Neuron (in vitro differentiated cells): ENCODE measurements at regions not wholly inside any gene's neighbourhood (a gene's known extent, or its start where the extent isn't known, plus 50 kb on each side); places are given as distances from the start of the nearest gene placed in this dataset.

Source experiments
- H2AFZ ChIP-seq: one replicate; pipeline ENCODE4 v1.6.1; 2013; ENCODE audit warnings: low read depth, mild to moderate bottlenecking, inconsistent platforms, low read length, moderate library complexity
- H3K27me3 ChIP-seq: one replicate; pipeline ENCODE4 v1.6.1; 2013; ENCODE audit warnings: low read length; ENCODE audit not compliant: insufficient read depth
- H3K36me3 ChIP-seq: one replicate; pipeline ENCODE4 v1.6.1; 2013; ENCODE audit warnings: low read length; ENCODE audit not compliant: insufficient read depth
- H3K4me1 ChIP-seq: one replicate; pipeline ENCODE4 v1.6.1; 2013; ENCODE audit warnings: low read length; ENCODE audit not compliant: insufficient read depth
- H3K4me3 ChIP-seq: 2 replicates; pipeline ENCODE4 v1.5.1; 2013; ENCODE audit warnings: mild to moderate bottlenecking, low read length, moderate library complexity
- H3K9me3 ChIP-seq: one replicate; pipeline ENCODE4 v1.6.1; 2013; ENCODE audit warnings: low read length

DNA sequence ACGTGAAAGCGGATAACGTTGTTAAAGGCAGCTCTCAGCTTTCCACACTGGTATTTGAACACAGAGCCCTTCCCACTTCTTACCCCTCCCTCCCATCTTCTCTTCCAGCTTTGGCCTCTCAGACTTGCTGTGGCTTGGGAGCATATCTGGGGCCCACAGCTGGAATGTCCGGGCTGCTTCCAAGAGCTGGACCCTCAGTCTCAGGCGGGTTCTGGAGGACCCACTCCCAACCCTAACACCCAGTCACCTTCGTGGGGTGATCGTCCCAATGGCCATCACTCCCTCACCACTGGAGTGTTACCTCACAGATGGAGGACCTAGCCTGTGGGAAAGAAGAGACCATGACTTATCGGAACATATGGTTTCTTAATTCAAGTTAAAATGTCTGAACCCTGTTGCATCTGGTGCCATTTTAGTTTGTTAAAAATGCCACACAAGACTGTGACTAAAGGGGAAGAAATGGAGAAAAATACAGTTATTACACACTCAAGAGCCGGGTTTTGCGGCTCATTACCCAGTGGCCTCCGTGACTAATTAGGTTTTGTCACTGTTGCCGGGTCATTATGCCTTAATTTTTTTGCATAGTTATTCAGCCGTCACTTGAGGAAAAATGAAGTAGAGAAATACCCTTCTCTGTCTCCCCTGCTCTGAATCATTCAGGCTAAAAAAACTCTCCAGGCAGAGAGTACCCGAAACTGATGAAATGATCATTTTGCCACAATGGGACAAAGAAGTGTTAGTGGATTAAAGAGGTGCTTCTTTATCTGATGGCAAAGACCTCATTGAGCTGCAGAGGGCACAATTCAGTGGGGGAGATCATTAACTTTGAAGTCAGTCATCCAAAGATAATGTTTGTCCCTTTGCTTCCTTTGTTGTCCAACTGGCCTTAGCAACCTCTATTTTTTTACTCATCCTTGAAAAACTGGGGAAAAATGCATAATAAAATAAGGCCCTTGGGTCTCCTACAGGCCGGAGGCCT is 87.2 kb upstream of the HTATIP2 start:
- Histone ChIP-seq H3K9me3 (peaks cover 1% of the 10 kb centered on the region), H2AFZ (no peak overlapping the region), H3K27me3 (peaks cover 38% of the 10 kb centered on the region), H3K36me3 (no peaks in the 10 kb centered on the region), H3K4me1 (peaks cover 57% of the 10 kb centered on the region), H3K4me3 (no peak overlapping the region)

GRCh38 chr11:20274031-20274430 is 89.5 kb upstream of the HTATIP2 start:
- H2AFZ ChIP-seq, result no peak overlapping the region
- no peak overlapping the region for H3K4me3 ChIP-seq
- H3K4me1 ChIP-seq, result peaks cover 55% of the 10 kb centered on the region
- H3K27me3 ChIP-seq, result peaks cover 42% of the 10 kb centered on the region
- H3K9me3 ChIP-seq, result no peaks in the 10 kb centered on the region
- no peaks in the 10 kb centered on the region for H3K36me3 ChIP-seq

DNA sequence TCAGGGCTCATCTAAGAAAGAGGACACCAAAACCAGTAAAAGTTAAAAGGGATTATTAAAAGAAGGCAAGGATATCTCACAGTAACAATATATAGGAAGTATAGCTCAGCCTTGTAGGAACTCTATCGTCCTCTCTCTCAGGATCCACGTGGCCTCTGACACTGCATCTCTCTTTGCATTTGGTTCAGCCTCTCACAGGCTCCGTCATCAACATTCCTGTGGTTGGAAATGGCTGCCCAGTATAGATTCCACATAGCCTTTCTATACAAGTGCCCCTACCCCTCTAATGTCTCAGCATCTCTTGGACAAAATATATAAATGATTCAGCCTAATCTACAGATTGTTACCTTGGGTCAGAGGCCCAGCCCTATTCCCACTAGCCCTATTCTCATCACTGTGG is 101.3 kb upstream of the DBX1 start:
- Histone ChIP-seq H2AFZ (no peak overlapping the region), H3K4me1 (peaks cover 25% of the 10 kb centered on the region), H3K36me3 (no peaks in the 10 kb centered on the region), H3K9me3 (peaks cover 1% of the 10 kb centered on the region), H3K4me3 (no peak overlapping the region), H3K27me3 (peaks cover 40% of the 10 kb centered on the region)

DNA sequence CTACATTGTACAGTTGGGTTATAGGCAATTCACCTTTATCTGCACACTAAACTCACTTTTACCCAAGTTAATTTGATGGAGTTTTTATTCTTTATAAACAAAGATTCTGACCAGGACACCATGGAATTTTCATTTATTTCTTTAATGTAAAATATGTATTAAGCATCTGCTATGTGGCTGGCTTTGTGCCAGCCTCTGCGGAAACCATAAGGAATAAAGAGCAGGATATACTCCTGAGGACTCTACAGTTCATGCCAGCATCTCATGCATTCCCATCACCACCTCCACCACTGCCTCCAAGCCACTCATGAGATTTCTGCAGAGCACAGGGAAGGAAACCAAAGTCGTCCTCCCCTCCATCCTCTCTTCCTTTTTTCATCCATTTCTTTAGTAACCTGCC is 100.0 kb upstream of the DBX1 start:
- H3K9me3 ChIP-seq, result peaks cover 1% of the 10 kb centered on the region
- H3K27me3 ChIP-seq, result peaks cover 38% of the 10 kb centered on the region
- no peaks in the 10 kb centered on the region for H3K36me3 ChIP-seq
- peaks cover 25% of the 10 kb centered on the region for H3K4me1 ChIP-seq
- H3K4me3 ChIP-seq, result no peak overlapping the region
- no peak overlapping the region for H2AFZ ChIP-seq

- H3K9me3 ChIP-seq, result peaks cover 1% of the 10 kb centered on the region
- H3K4me3 ChIP-seq, result no peak overlapping the region
- H3K4me1 ChIP-seq, result peaks cover 25% of the 10 kb centered on the region
- H3K36me3 ChIP-seq, result no peaks in the 10 kb centered on the region
- peaks cover 45% of the 10 kb centered on the region for H3K27me3 ChIP-seq
- no peak overlapping the region for H2AFZ ChIP-seq
These were observed 99.2 kb upstream of the DBX1 start for GRCh38 chr11:20259506-20259905.

DNA sequence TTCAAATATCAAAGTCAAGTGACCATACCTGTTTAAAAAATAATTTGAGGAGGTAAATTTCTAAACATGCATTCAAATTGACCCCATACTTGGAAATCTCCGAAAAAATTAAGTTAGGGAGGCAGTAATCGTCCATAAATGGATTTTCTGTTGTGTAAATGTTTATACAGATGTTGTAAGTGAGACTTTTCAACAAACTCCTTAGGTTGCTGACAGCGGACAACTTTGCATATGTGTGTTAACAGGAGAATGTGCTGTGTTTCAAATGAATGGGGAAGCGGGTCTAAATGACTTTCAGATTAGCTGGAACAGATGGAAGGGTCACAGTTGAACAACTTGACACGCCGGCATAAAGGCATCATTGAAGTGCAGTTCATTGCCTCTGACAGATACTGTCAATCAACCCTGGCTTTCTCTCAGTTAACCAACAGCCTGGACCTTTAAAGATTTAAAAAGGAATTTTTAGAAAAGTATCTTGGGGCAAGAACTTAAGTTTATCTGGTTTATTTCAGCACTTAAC is 98.2 kb upstream of the DBX1 start:
- Histone ChIP-seq H3K4me3 (no peak overlapping the region), H3K4me1 (peaks cover 25% of the 10 kb centered on the region), H3K9me3 (peaks cover 1% of the 10 kb centered on the region), H3K36me3 (no peaks in the 10 kb centered on the region), H3K27me3 (peaks cover 45% of the 10 kb centered on the region), H2AFZ (no peak overlapping the region)

- peaks cover 56% of the 10 kb centered on the region for H3K27me3 ChIP-seq
- H3K4me1 ChIP-seq, result peaks cover 25% of the 10 kb centered on the region
These were observed 96.7 kb upstream of the DBX1 start for GRCh38 chr11:20256925-20257324.

DNA sequence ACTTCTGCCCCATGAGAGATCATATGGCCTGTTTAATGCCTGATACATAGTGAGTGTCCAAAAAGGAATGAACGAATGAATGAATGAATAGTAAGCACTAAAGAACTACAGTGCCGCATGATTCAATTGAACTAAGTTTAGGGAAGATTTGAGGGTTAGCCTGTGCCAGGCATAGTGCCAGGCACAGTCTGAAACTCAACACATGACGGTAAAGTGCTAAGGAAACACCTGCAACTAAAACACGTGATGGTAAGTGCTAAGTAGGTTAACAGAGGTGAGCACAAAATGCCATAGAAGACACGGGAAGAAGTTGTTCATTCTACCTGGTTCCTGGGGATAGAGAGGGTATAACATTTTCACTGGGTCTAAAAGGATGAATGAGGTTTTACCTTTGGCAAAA is 93.5 kb upstream of the DBX1 start:
- H3K27me3 ChIP-seq, result peaks cover 70% of the 10 kb centered on the region
- H2AFZ ChIP-seq, result no peak overlapping the region
- H3K4me1 ChIP-seq, result peaks cover 10% of the 10 kb centered on the region
- no peaks in the 10 kb centered on the region for H3K9me3 ChIP-seq
- H3K4me3 ChIP-seq, result no peak overlapping the region
- H3K36me3 ChIP-seq, result no peaks in the 10 kb centered on the region

More at GRCh38 chr11:20256925-20257324, 96.7 kb upstream of the DBX1 start:
- Histone ChIP-seq H2AFZ (no peak overlapping the region), H3K4me3 (no peak overlapping the region), H3K36me3 (no peaks in the 10 kb centered on the region), H3K9me3 (peaks cover 1% of the 10 kb centered on the region)

- peaks cover 5% of the 10 kb centered on the region for H3K4me1 ChIP-seq
- peaks cover 86% of the 10 kb centered on the region for H3K27me3 ChIP-seq
- no peaks in the 10 kb centered on the region for H3K36me3 ChIP-seq
These were observed 91.2 kb upstream of the DBX1 start for GRCh38 chr11:20251496-20251895.

GRCh38 chr11:20250644-20251247 is 90.5 kb upstream of the DBX1 start:
- Histone ChIP-seq H3K27me3 (peaks cover 93% of the 10 kb centered on the region), H2AFZ (no peak overlapping the region), H3K4me3 (no peak overlapping the region), H3K36me3 (no peaks in the 10 kb centered on the region), H3K4me1 (peaks cover 5% of the 10 kb centered on the region), H3K9me3 (no peaks in the 10 kb centered on the region)

More at GRCh38 chr11:20251496-20251895, 91.2 kb upstream of the DBX1 start:
- H3K4me3 ChIP-seq, result no peak overlapping the region
- no peaks in the 10 kb centered on the region for H3K9me3 ChIP-seq
- H2AFZ ChIP-seq, result no peak overlapping the region

DNA sequence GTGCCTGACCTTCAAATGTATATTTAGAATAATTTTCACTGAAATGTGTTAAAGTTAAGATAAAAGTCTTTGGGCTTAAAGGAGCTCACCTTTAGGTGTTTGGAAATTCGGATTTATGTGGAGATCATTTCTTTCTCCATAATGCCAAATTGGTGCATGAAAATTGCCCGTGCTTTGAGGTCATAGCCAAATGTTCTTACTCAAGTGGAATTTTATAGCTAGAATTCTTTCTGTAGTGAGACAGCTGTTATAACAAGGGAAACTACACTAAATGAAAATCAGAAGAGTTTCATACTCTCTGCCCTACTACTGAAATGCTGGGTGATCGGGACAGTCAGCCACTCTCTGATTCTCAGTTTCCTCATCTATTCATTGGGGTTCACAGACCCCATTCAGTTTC is 89.5 kb upstream of the DBX1 start:
- Histone ChIP-seq H3K36me3 (no peaks in the 10 kb centered on the region), H3K4me1 (peaks cover 5% of the 10 kb centered on the region), H3K4me3 (no peak overlapping the region), H3K9me3 (no peaks in the 10 kb centered on the region), H3K27me3 (peaks cover 86% of the 10 kb centered on the region), H2AFZ (no peak overlapping the region)

- Histone ChIP-seq H3K36me3 (no peaks in the 10 kb centered on the region), H3K27me3 (peaks cover 82% of the 10 kb centered on the region), H3K9me3 (no peaks in the 10 kb centered on the region), H3K4me1 (peaks cover 5% of the 10 kb centered on the region), H3K4me3 (no peak overlapping the region), H2AFZ (no peak overlapping the region)
These were observed 89.1 kb upstream of the DBX1 start for GRCh38 chr11:20249378-20249777.

- Histone ChIP-seq H3K9me3 (no peaks in the 10 kb centered on the region), H3K27me3 (peaks cover 77% of the 10 kb centered on the region), H2AFZ (no peak overlapping the region), H3K36me3 (no peaks in the 10 kb centered on the region), H3K4me1 (peaks cover 5% of the 10 kb centered on the region), H3K4me3 (no peak overlapping the region)
These were observed 88.6 kb upstream of the DBX1 start for GRCh38 chr11:20248871-20249270.
